ENCODE measurements at regions not wholly inside any gene's neighbourhood (a gene's known extent, or its start where the extent isn't known, plus 50 kb on each side); places are given as distances from the start of the nearest gene placed in this dataset.

GRCh38 chr9:130770093-130770492 lies 65.0 kb upstream of the ABL1 start:
- no peaks in the 10 kb centered on the region; the same call in 1 of the 2 replicates for H3K9me3 ChIP-seq
- no peak for DNase-seq
- no peaks in the 10 kb centered on the region for H3K36me3 ChIP-seq
- no peaks in the 10 kb centered on the region for H3K27me3 ChIP-seq
- no peak for TF ChIP-seq CTCF (IDR thresholded peaks at IDR 0.05; ENCODE audit: low read depth, low read length)
- no peak overlapping the region for H3K4me3 ChIP-seq (ENCODE audit: low read depth, low read length)
- peaks cover 8% of the 10 kb centered on the region for H3K4me1 ChIP-seq

- TF ChIP-seq CTCF (IDR thresholded peaks at IDR 0.05; ENCODE audit: low read depth, low read length), result peak; percentile 72
- Histone ChIP-seq H3K4me1 (peaks cover 8% of the 10 kb centered on the region), H3K27me3 (no peaks in the 10 kb centered on the region), H3K36me3 (no peaks in the 10 kb centered on the region), H3K9me3 (no peaks in the 10 kb centered on the region; the same call in 1 of the 2 replicates), H3K4me3 (ENCODE audit: low read depth, low read length) (no peak overlapping the region)
- peak; percentile 30 for DNase-seq
Measured at GRCh38 chr9:130770679-130771442, 64.2 kb upstream of the ABL1 start.

DNA sequence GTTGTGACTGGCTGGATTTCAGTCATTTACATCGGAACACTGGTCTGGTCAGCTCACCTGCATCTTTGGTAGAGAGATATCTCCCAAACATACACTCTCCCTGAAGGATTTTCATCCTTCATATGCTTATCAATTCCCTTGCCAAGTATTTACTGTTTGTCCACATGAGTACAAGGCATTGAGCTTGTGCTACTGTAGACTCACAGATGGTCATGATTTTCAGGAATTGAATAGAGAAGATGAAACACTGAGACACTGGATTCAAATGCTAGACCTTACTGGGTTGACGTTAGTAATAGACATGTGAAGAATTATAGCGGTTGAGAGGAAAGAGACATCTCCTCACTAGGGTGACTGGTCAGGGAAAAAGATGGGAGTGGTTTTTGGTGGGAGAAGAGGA lies 62.9 kb upstream of the ABL1 start:
- H3K27me3 ChIP-seq, result no peaks in the 10 kb centered on the region
- peaks cover 8% of the 10 kb centered on the region for H3K4me1 ChIP-seq
- no peak for TF ChIP-seq CTCF (IDR thresholded peaks at IDR 0.05; ENCODE audit: low read depth, low read length)
- DNase-seq, result no peak
- no peaks in the 10 kb centered on the region for H3K36me3 ChIP-seq
- H3K9me3 ChIP-seq, result no peaks in the 10 kb centered on the region; the same call in 1 of the 2 replicates
- H3K4me3 ChIP-seq (ENCODE audit: low read depth, low read length), result no peak overlapping the region

GRCh38 chr9:130774183-130774582 lies 60.9 kb upstream of the ABL1 start:
- Histone ChIP-seq H3K9me3 (no peaks in the 10 kb centered on the region; the same call in 1 of the 2 replicates), H3K4me3 (ENCODE audit: low read depth, low read length) (no peak overlapping the region), H3K4me1 (peaks cover 3% of the 10 kb centered on the region; the same call in 1 of the 2 replicates), H3K36me3 (no peaks in the 10 kb centered on the region), H3K27me3 (no peaks in the 10 kb centered on the region)
- no peak for TF ChIP-seq CTCF (IDR thresholded peaks at IDR 0.05; ENCODE audit: low read depth, low read length)
- DNase-seq, result no peak

- H3K27me3 ChIP-seq, result no peaks in the 10 kb centered on the region
- DNase-seq, result no peak
- no peaks in the 10 kb centered on the region; the same call in 1 of the 2 replicates for H3K9me3 ChIP-seq
- no peak for TF ChIP-seq CTCF (IDR thresholded peaks at IDR 0.05; ENCODE audit: low read depth, low read length)
- peaks cover 8% of the 10 kb centered on the region for H3K4me1 ChIP-seq
- H3K4me3 ChIP-seq (ENCODE audit: low read depth, low read length), result no peak overlapping the region
- no peaks in the 10 kb centered on the region for H3K36me3 ChIP-seq
Measured at GRCh38 chr9:130775336-130775991, 59.6 kb upstream of the ABL1 start.

Data from BE2C (cell line).